AG09319 (cell line): ENCODE measurements at regions not wholly inside any gene's neighbourhood (a gene's known extent, or its start where the extent isn't known, plus 50 kb on each side); places are given as distances from the start of the nearest gene placed in this dataset.

ENCODE experiments used
- DNase-seq: peaks from one replicate; pipeline ENCODE4 v3.0.0-alpha.2; 2010; ENCODE audit warnings: low read depth; ENCODE audit errors: extremely low read depth
- CTCF ChIP-seq: IDR thresholded peaks from 2 replicates; pipeline ENCODE4 v1.5.1; 2011; ENCODE audit warnings: low read depth, mild to moderate bottlenecking, inconsistent platforms, low read length, moderate library complexity

- TF ChIP-seq CTCF = no peak
- DNase-seq = no peak
These were observed 283.5 kb downstream of the ARHGAP12 start for GRCh38 chr10:31644931-31645633.

GRCh38 chr10:31642281-31642680 lies 286.4 kb downstream of the ARHGAP12 start:
- no peak for DNase-seq
- no peak for TF ChIP-seq CTCF

- TF ChIP-seq CTCF = no peak
- no peak for DNase-seq
These were observed 293.1 kb downstream of the ARHGAP12 start for GRCh38 chr10:31635415-31636065.

- TF ChIP-seq CTCF = no peak
- no peak for DNase-seq
These were observed 293.6 kb downstream of the ARHGAP12 start for GRCh38 chr10:31635009-31635408.

- DNase-seq = no peak
These were observed 297.6 kb downstream of the ARHGAP12 start for GRCh38 chr10:31630861-31631567.

GRCh38 chr10:31625566-31625965 lies 303.1 kb downstream of the ARHGAP12 start:
- no peak for DNase-seq
- TF ChIP-seq CTCF = no peak

More at GRCh38 chr10:31630861-31631567, 297.6 kb downstream of the ARHGAP12 start:
- no peak for TF ChIP-seq CTCF

GRCh38 chr10:31624611-31625010 lies 304.0 kb downstream of the ARHGAP12 start:
- no peak for DNase-seq
- no peak for TF ChIP-seq CTCF
